Spinal cord (tissue), 9 donors: ENCODE measurements at regions not wholly inside any gene's neighbourhood (a gene's known extent, or its start where the extent isn't known, plus 50 kb on each side); places are given as distances from the start of the nearest gene placed in this dataset.
"Not testable (repeated sequence)": the region's sequence is repeated elsewhere in the genome, so short reads cannot be mapped to it uniquely, and the experiment has no call there.

ENCODE experiments used
- DNase-seq, 6 donors: peaks; one replicate each; pipeline versions ENCODE4 v3.0.0 to v3.0.0-alpha.2; 2013 to 2015; ENCODE audit warnings: low spot score in 6 of 6, low read depth in 4 of 6
- H3K27ac ChIP-seq: one replicate; pipeline ENCODE4 v1.5.1; 2013; ENCODE audit warnings: low read depth, low read length, control low read depth
- H3K27me3 ChIP-seq: one replicate; pipeline ENCODE4 v1.6.1; 2013; ENCODE audit warnings: low read length; ENCODE audit not compliant: control insufficient read depth, insufficient read depth
- H3K36me3 ChIP-seq: one replicate; pipeline ENCODE4 v1.6.1; 2013; ENCODE audit warnings: low read length; ENCODE audit not compliant: control insufficient read depth, insufficient read depth
- H3K4me1 ChIP-seq: one replicate; pipeline ENCODE4 v1.6.1; 2013; ENCODE audit warnings: low read length; ENCODE audit not compliant: control insufficient read depth, insufficient read depth
- H3K4me3 ChIP-seq: one replicate; pipeline ENCODE4 v1.5.1; 2013; ENCODE audit warnings: low read depth, low read length, control low read depth
- H3K9me3 ChIP-seq: one replicate; pipeline ENCODE4 v1.6.1; 2013; ENCODE audit warnings: low read length; ENCODE audit not compliant: control insufficient read depth, insufficient read depth
- WGBS: methylation state at CpG from one replicate; pipeline ENCODE4 v1.1.5; 2013; ENCODE audit warnings: missing lambda C conversion rate; ENCODE audit not compliant: insufficient coverage; 5-methylcytosine and 5-hydroxymethylcytosine counted together
- donor health status: healthy.

DNA sequence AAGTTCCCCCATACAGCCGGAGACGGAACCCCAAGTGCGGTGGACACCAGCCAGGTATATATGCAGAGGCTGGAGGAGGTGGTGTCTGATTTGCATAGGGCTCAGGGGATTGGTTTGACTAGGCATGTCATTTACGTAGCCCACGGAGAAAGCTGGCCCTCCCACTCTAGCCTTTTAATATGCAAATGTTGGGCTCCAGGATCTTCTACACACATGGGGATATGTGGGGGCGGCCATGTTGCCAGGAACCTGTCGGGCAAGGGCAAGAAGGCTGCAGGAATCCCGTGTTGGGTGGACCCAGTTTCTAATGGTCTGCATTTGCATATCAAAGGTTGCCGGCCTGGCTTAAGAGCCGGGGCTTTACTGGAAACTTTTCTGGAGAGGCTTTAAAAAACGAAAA is 57.4 kb downstream of the FTHL17 start:
- not testable (repeated sequence) for H3K27me3 ChIP-seq, H3K36me3 ChIP-seq, H3K4me3 ChIP-seq, DNase-seq, H3K4me1 ChIP-seq, H3K27ac ChIP-seq, H3K9me3 ChIP-seq
- 55% methylated on average over 4 of the region's 11 CpGs for WGBS

DNA sequence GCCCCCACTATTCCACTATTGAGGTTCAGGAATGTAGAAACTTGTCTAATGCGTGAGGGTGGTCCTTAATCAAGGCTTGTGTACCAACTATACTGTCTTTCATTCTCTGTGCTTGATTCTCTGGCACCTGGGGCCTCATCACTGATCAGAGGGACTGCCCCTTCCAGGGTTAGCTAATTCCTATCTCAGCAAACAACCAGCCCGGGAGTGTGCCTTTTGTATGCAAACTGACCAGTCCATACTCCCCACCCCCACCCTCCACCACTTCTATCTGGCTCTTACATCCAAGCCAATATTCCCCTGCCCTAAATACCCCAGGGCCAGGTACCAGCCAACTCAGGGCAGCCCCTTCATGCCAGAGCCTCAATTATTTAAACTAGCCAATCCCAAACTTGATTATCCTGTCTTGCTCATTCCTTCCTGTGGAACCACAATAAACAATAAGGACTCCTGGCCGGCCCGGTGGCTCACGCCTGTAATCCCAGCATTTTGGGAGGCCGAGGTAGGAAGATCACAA is 59.3 kb downstream of the FTHL17 start:
- 81% methylated on average over 6 of the region's 6 CpGs for WGBS
- no peaks in the 10 kb centered on the region for H3K36me3 ChIP-seq
- no peak overlapping the region for H3K4me3 ChIP-seq
- no peak overlapping the region for H3K27ac ChIP-seq
- DNase-seq, result no peak
- no peaks in the 10 kb centered on the region for H3K9me3 ChIP-seq
- no peaks in the 10 kb centered on the region for H3K4me1 ChIP-seq
- no peaks in the 10 kb centered on the region for H3K27me3 ChIP-seq

DNA sequence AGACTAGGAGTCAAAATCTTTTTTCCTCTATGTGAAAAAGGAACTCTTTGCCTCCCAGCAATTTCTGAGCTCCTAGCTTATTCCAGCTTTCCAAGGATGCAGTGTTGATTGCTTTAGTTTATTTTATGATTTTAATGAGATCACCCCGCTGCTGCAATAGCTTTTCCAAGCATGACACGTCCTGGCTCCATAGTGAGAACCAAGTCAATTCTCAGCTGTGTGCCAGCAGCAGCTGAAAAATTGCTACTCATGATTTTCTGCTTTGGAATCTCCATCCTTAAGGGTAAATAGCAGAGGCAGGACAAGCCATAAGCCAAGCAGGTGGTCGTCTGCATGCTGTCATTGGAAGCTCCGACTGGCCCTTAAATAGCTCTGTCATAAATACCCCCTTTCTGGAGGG is 64.5 kb downstream of the FTHL17 start:
- H3K36me3 ChIP-seq, result no peaks in the 10 kb centered on the region
- no peak overlapping the region for H3K4me3 ChIP-seq
- DNase-seq, result peak in 3 of 6 donors; percentile 6 to 87 (median 15)
- 50% methylated on average over 2 of the region's 4 CpGs for WGBS
- no peaks in the 10 kb centered on the region for H3K4me1 ChIP-seq
- H3K27me3 ChIP-seq, result no peaks in the 10 kb centered on the region
- H3K27ac ChIP-seq, result no peak overlapping the region
- H3K9me3 ChIP-seq, result no peaks in the 10 kb centered on the region

DNA sequence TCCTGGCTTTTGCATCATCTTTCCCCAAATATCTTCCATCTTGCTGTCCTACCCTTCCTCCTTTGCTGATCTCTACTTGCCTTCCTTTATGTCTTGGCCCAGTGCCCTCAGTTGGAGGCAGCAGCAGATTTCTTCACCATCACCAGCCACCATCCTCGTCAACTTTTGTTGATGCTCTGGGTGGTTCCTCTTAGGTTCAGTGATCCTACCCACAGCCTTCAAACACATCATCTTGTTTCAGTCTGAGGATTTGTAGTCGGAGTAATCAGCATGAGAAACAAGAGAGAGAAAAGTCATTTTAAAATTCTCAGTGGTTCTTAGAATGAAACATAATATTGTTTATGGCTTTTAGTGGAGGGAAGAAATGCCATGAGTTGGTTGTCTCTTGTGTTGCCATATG is 65.8 kb downstream of the FTHL17 start:
- no peak for DNase-seq
- Histone ChIP-seq H3K36me3 (no peaks in the 10 kb centered on the region), H3K4me1 (no peaks in the 10 kb centered on the region), H3K4me3 (no peak overlapping the region), H3K9me3 (no peaks in the 10 kb centered on the region), H3K27me3 (no peaks in the 10 kb centered on the region), H3K27ac (no peak overlapping the region)
- WGBS, result 86% methylated on average over 1 of the region's 2 CpGs

DNA sequence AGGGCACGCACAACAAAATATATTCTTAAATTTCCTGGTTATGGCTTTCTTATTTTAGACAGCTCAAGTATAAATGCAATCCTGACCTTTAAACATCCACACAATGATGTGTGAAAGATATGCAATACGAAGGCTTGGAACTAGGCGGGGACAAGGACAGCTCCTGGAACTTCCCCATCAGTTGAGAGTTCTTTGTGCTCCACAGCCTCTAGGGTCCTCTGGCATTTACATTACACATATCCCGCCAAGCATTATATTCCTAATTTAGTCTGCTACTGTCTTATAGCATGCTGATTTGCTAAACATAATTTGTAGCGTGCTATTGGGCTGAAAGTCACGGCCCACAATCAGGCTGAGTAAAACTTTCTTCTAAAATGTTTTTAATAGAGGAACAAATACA is 74.4 kb downstream of the FTHL17 start:
- Histone ChIP-seq H3K27ac (no peak overlapping the region), H3K36me3 (no peaks in the 10 kb centered on the region), H3K4me3 (no peak overlapping the region), H3K4me1 (no peaks in the 10 kb centered on the region), H3K27me3 (no peaks in the 10 kb centered on the region), H3K9me3 (no peaks in the 10 kb centered on the region)
- no peak for DNase-seq
- WGBS, result no CpG with 5 or more reads among the region's 6 CpGs

DNA sequence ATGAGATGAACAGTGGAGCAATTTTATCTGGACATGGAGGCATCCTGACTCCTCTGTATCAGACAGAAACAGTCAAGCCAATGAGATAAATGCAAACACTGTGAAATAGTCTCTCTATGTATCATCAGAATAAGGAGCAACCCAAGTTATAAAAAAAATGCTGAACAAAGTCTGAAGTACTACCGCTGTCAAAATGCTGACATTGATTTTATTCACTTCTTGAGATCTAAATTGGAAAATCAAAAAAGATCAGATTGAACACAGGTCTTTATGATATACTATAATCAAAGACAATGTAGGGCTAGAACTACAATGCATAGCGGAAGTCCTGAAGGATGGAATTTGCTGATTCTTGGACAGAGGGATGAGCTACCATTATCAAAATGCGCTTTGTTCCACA is 76.1 kb downstream of the FTHL17 start:
- no peak for DNase-seq
- no peaks in the 10 kb centered on the region for H3K9me3 ChIP-seq
- no peaks in the 10 kb centered on the region for H3K4me1 ChIP-seq
- H3K4me3 ChIP-seq, result no peak overlapping the region
- no peaks in the 10 kb centered on the region for H3K27me3 ChIP-seq
- WGBS, result no CpG with 5 or more reads among the region's 3 CpGs
- no peak overlapping the region for H3K27ac ChIP-seq
- no peaks in the 10 kb centered on the region for H3K36me3 ChIP-seq

DNA sequence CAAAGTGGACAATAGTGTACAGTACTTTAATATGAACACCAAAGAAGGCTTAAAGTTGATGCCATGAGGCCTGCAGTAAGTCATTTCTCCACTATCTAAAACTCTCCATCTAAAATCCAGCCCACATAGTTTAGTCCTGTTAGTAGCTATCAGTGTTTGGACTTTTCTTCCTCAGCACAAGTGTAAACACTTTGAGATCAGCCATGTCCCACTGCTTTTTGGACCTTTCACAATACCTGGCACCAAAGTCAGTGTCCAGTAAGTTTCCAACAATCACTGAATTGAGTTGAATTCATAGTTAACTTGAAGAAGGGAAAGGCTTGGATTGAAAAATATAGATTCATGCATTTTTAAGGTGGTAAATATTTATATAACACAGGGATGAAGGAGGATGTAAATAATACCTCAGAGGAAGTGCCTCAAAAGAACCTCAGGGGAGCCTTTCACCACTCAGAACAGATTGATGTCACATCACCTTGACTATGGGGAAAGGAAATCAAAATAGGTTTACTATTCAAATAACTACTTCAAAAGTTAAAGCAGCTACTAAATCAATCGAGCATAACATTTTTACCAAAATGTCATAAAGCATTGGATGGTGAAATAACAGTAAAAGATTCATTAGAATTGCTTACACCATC is 76.7 kb downstream of the FTHL17 start:
- DNase-seq, result no peak
- no peaks in the 10 kb centered on the region for H3K9me3 ChIP-seq
- WGBS, result no CpG with 5 or more reads among the region's 1 CpG
- H3K36me3 ChIP-seq, result no peaks in the 10 kb centered on the region
- no peak overlapping the region for H3K4me3 ChIP-seq
- no peaks in the 10 kb centered on the region for H3K4me1 ChIP-seq
- H3K27ac ChIP-seq, result no peak overlapping the region
- peaks cover 2% of the 10 kb centered on the region for H3K27me3 ChIP-seq

DNA sequence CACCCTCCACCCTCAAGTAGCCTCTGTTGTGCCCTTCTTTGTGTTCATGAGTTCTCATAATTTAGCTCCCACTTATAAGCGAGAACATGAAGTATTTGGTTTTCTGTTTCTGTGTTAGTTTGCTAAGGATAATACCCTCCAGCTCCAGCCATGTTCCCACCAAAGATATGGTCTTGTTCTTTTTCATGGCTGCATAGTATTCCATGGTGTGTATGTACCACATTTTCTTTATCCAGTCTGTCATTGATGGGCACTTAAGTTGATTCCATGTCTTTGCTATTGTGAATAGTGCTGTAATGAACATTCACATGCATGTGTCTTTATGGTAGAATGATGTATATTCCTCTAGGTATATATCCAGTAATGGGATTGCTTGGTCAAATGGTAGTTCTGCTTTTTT is 77.8 kb downstream of the FTHL17 start:
- not testable (repeated sequence) for H3K4me3 ChIP-seq, H3K27ac ChIP-seq, H3K27me3 ChIP-seq, DNase-seq, H3K9me3 ChIP-seq, H3K4me1 ChIP-seq, H3K36me3 ChIP-seq
- no CpG with 5 or more reads among the region's 1 CpG for WGBS

DNA sequence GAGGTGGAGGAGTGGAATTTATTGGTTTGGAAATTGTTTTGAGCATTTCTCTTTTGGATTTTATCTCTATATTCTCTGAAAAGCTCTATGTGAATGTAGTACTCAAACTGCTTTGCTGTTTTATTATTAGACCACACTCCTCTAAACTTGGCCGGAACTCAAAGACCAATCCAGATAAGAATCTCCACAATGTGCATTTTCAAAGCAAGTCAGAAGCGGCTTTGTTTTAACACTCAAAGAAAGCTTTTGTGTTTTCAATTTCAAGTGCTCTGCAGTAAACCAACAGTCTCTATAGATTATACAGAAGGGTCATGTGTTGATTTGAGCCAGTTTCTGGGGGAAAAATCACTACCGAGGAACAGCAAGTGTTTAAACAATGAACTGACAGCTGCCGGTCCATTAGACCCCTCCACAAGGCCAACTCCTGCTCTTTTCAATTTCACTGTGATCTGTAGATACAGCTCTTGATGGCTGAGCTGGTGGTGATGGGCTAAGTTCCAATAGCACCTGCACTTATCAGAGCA is 79.4 kb downstream of the FTHL17 start:
- peak in 2 of 6 donors; percentile 33 to 36 for DNase-seq
- WGBS, result no CpG with 5 or more reads among the region's 4 CpGs
- Histone ChIP-seq H3K27ac (no peak overlapping the region), H3K4me1 (no peaks in the 10 kb centered on the region), H3K36me3 (no peaks in the 10 kb centered on the region), H3K27me3 (peaks cover 5% of the 10 kb centered on the region), H3K4me3 (no peak overlapping the region), H3K9me3 (no peaks in the 10 kb centered on the region)

DNA sequence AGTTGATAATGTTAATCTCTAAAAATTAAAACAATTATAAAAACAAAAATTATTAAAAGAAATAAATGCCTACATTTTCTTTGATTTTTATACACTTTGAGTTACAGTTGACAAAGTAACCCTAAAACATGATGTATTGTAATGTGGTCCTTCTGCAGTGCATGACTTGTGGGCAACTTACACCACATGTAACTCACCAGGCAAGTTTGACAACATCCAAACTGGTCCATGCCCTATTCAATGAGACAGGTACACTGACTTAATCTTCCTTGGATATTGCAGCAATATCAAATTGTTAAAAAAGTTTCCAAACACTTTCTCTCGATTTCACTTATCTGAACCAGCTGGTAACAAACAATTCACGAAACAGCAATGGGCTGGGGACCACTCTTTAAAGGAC is 81.5 kb downstream of the FTHL17 start:
- H3K36me3 ChIP-seq, result no peaks in the 10 kb centered on the region
- H3K27ac ChIP-seq, result no peak overlapping the region
- WGBS, result no CpG with 5 or more reads among the region's 2 CpGs
- no peak overlapping the region for H3K4me3 ChIP-seq
- no peaks in the 10 kb centered on the region for H3K4me1 ChIP-seq
- no peaks in the 10 kb centered on the region for H3K9me3 ChIP-seq
- H3K27me3 ChIP-seq, result peaks cover 5% of the 10 kb centered on the region
- no peak for DNase-seq
